ENCODE measurements at regions not wholly inside any gene's neighbourhood (a gene's known extent, or its start where the extent isn't known, plus 50 kb on each side); places are given as distances from the start of the nearest gene placed in this dataset.

DNA sequence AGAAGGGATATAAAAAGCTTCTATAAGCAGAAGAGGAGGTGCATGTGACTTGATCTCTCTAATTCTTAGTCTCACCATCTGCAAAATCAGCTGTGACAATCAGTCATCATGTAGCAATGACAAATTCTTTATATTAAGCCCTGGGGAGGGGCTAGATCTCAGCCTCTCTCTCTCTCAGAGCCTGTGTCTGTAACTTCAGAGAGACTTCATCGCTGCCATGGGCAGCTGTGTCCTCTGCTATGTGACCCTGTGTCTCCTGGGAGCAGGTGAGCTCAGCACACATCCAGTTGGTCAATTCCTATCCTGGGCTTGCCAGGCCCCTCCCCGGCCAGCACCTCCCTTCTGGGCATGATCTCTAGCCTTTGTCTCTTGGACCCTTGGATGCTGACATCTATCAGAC lies 109.6 kb downstream of the ANKRD18B start:
- H2AFZ ChIP-seq (ENCODE audit: low read length) = no peak overlapping the region
- H3K4me3 ChIP-seq (replicated peaks in 1 of 3; ENCODE audit: insufficient read depth in 1 of 3, low read depth in 2 of 3, low read length in 3 of 3) = no peak overlapping the region
- 0% methylated on average over 2 of the region's 2 CpGs for WGBS (ENCODE audit: low lambda C conversion rate)
- in situ Hi-C loops (cut with HindIII; ENCODE audit: extremely low pct_ligation_motif_present, low pct_unique_long_range_greater_than_20kb) (no loop called here), intact Hi-C loops (cut with micrococcal nuclease; ENCODE audit: unreplicated experiment) (no loop called here)
- DNase-seq (ENCODE audit: low spot score) = no peak
- H3K27me3 ChIP-seq (ENCODE audit: control insufficient read depth in 1 of 2, insufficient read depth in 2 of 2, low read length in 2 of 2) = peaks cover 0 to 17% of the 10 kb centered on the region in 2 experiments; a peak in 3 of 5 replicates
- no TSS peak for BruUV-seq (replicated peaks)
- ChIA-PET CTCF (ENCODE audit: low intra/inter-chr PET ratio, low total read pairs) (no interaction called here), POLR2A (no interaction called here)
- H3K9ac ChIP-seq (ENCODE audit: insufficient read depth, low read depth, low read length) = no peak overlapping the region
- H3K79me2 ChIP-seq (ENCODE audit: insufficient read depth, low read length) = no peaks in the 10 kb centered on the region
- no peak overlapping the region for H3K4me2 ChIP-seq (ENCODE audit: low read depth, low read length)
- H4K20me1 ChIP-seq (ENCODE audit: insufficient read depth, low read length) = no peaks in the 10 kb centered on the region
- no peak overlapping the region for H3K27ac ChIP-seq (ENCODE audit: extremely low read length, insufficient read depth, low read length)
- H3K36me3 ChIP-seq (replicated peaks in 1 of 2; ENCODE audit: control insufficient read depth in 1 of 2, insufficient read depth in 2 of 2, low read length in 2 of 2) = no peaks in the 10 kb centered on the region
- H3K4me1 ChIP-seq (ENCODE audit: insufficient read depth, low read length) = no peaks in the 10 kb centered on the region
- no peaks in the 10 kb centered on the region for H3K9me3 ChIP-seq (ENCODE audit: low read length)
- FAIRE-seq = no peak
- no peak for ATAC-seq
- TF ChIP-seq, protein P1, sequence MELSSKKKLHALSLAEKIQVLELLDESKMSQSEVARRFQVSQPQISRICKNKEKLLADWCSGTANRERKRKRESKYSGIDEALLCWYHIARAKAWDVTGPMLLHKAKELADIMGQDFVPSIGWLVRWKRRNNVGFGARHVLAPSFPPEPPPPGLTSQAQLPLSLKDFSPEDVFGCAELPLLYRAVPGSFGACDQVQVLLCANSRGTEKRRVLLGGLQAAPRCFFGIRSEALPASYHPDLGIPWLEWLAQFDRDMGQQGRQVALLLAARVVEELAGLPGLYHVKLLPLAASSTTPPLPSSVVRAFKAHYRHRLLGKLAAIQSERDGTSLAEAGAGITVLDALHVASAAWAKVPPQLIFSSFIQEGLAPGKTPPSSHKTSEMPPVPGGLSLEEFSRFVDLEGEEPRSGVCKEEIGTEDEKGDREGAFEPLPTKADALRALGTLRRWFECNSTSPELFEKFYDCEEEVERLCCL (CRISPR knock-in tag; IDR thresholded peaks at IDR 0.05; ENCODE audit: borderline replicate concordance) = no peak
- TF ChIP-seq ZNF83 (CRISPR knock-in tag; IDR thresholded peaks at IDR 0.05; ENCODE audit: borderline replicate concordance) (no peak), SP5 (CRISPR knock-in tag; IDR thresholded peaks at IDR 0.05; ENCODE audit: borderline replicate concordance, low read depth) (no peak), SOX6 (IDR thresholded peaks at IDR 0.05) (no peak), SOX6 (CRISPR knock-in tag; IDR thresholded peaks at IDR 0.05) (no peak), ZNF562 (CRISPR knock-in tag; IDR thresholded peaks at IDR 0.05; ENCODE audit: borderline replicate concordance) (no peak), ZNF678 (CRISPR knock-in tag; IDR thresholded peaks at IDR 0.05) (no peak), GZF1 (CRISPR knock-in tag; IDR thresholded peaks at IDR 0.05) (no peak), ZNF577 (CRISPR knock-in tag; IDR thresholded peaks at IDR 0.05; ENCODE audit: borderline replicate concordance, low read depth) (no peak), AKAP8 (CRISPR knock-in tag; IDR thresholded peaks at IDR 0.05) (no peak), MTF1 (CRISPR knock-in tag; IDR thresholded peaks at IDR 0.05) (no peak), SRY (CRISPR knock-in tag; IDR thresholded peaks at IDR 0.05) (no peak)
- TF ChIP-seq, protein P2, sequence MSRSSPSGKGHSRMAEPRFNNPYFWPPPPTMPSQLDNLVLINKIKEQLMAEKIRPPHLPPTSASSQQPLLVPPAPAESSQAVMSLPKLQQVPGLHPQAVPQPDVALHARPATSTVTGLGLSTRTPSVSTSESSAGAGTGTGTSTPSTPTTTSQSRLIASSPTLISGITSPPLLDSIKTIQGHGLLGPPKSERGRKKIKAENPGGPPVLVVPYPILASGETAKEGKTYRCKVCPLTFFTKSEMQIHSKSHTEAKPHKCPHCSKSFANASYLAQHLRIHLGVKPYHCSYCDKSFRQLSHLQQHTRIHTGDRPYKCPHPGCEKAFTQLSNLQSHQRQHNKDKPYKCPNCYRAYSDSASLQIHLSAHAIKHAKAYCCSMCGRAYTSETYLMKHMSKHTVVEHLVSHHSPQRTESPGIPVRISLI (CRISPR knock-in tag; IDR thresholded peaks at IDR 0.05; ENCODE audit: borderline replicate concordance) = no peak
- TF ChIP-seq, protein P3, sequence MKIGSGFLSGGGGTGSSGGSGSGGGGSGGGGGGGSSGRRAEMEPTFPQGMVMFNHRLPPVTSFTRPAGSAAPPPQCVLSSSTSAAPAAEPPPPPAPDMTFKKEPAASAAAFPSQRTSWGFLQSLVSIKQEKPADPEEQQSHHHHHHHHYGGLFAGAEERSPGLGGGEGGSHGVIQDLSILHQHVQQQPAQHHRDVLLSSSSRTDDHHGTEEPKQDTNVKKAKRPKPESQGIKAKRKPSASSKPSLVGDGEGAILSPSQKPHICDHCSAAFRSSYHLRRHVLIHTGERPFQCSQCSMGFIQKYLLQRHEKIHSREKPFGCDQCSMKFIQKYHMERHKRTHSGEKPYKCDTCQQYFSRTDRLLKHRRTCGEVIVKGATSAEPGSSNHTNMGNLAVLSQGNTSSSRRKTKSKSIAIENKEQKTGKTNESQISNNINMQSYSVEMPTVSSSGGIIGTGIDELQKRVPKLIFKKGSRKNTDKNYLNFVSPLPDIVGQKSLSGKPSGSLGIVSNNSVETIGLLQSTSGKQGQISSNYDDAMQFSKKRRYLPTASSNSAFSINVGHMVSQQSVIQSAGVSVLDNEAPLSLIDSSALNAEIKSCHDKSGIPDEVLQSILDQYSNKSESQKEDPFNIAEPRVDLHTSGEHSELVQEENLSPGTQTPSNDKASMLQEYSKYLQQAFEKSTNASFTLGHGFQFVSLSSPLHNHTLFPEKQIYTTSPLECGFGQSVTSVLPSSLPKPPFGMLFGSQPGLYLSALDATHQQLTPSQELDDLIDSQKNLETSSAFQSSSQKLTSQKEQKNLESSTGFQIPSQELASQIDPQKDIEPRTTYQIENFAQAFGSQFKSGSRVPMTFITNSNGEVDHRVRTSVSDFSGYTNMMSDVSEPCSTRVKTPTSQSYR (CRISPR knock-in tag; IDR thresholded peaks at IDR 0.05; ENCODE audit: borderline replicate concordance) = no peak
- TF ChIP-seq, protein P4, sequence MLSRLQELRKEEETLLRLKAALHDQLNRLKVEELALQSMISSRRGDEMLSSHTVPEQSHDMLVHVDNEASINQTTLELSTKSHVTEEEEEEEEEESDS (CRISPR knock-in tag; IDR thresholded peaks at IDR 0.05; ENCODE audit: borderline replicate concordance) = no peak
- TF ChIP-seq, protein P5, sequence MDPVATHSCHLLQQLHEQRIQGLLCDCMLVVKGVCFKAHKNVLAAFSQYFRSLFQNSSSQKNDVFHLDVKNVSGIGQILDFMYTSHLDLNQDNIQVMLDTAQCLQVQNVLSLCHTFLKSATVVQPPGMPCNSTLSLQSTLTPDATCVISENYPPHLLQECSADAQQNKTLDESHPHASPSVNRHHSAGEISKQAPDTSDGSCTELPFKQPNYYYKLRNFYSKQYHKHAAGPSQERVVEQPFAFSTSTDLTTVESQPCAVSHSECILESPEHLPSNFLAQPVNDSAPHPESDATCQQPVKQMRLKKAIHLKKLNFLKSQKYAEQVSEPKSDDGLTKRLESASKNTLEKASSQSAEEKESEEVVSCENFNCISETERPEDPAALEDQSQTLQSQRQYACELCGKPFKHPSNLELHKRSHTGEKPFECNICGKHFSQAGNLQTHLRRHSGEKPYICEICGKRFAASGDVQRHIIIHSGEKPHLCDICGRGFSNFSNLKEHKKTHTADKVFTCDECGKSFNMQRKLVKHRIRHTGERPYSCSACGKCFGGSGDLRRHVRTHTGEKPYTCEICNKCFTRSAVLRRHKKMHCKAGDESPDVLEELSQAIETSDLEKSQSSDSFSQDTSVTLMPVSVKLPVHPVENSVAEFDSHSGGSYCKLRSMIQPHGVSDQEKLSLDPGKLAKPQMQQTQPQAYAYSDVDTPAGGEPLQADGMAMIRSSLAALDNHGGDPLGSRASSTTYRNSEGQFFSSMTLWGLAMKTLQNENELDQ (CRISPR knock-in tag; IDR thresholded peaks at IDR 0.05; ENCODE audit: borderline replicate concordance) = no peak

All from HepG2 (cell line).